Fibroblast of mammary gland (primary cell): ENCODE measurements at regions not wholly inside any gene's neighbourhood (a gene's known extent, or its start where the extent isn't known, plus 50 kb on each side); places are given as distances from the start of the nearest gene placed in this dataset.

Experiments
- DNase-seq: peaks from one replicate; pipeline ENCODE4 v3.0.0-alpha.2; 2010; ENCODE audit warnings: low read depth
- H3K4me3 ChIP-seq: 2 replicates; pipeline ENCODE4 v1.5.1; 2011; ENCODE audit warnings: low read depth, mild to moderate bottlenecking, low read length, moderate library complexity; ENCODE audit not compliant: control insufficient read depth
- TF ChIP-seq, protein P1 (sequence below): conservative IDR thresholded peaks from 2 replicates; pipeline ENCODE4 v1.5.1; 2011; ENCODE audit warnings: low read depth, low read length, inconsistent platforms; ENCODE audit not compliant: control insufficient read depth, insufficient read depth

DNA sequence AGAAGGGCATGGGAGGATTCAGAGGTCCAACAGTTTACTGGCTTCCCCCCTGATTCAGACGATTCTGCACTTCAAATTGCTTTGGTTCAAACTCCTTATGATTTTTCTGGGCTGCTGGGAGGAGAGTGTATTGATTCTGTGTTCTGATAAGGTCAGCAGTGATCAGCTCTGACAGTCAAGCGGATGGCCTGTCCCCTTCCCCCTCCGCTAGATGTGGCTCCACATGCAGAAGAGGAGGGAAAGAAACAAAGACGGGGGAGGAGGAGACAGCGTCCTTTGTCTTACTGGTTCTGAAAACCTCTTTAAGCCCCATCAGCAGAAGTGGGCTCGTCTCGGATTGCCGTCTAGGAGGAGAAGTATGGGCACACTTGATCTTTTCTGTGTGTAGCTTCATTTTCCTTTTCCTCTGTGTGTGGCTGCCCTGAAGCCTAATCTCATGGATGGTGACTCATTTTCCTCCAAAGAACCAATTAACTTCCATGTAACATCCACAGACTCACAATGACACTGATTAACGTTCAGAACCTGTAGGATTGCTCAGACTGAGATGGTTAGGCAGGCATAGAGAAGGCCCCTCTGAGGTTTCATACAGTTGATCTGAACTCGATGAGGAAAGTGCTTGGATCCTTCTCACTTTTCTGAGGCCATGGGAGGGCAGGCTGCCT is 162.4 kb upstream of the PPP2R3A start:
- peak; percentile 4 for DNase-seq
- TF ChIP-seq, protein P1, sequence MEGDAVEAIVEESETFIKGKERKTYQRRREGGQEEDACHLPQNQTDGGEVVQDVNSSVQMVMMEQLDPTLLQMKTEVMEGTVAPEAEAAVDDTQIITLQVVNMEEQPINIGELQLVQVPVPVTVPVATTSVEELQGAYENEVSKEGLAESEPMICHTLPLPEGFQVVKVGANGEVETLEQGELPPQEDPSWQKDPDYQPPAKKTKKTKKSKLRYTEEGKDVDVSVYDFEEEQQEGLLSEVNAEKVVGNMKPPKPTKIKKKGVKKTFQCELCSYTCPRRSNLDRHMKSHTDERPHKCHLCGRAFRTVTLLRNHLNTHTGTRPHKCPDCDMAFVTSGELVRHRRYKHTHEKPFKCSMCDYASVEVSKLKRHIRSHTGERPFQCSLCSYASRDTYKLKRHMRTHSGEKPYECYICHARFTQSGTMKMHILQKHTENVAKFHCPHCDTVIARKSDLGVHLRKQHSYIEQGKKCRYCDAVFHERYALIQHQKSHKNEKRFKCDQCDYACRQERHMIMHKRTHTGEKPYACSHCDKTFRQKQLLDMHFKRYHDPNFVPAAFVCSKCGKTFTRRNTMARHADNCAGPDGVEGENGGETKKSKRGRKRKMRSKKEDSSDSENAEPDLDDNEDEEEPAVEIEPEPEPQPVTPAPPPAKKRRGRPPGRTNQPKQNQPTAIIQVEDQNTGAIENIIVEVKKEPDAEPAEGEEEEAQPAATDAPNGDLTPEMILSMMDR, result no peak
- H3K4me3 ChIP-seq, result no peak overlapping the region

DNA sequence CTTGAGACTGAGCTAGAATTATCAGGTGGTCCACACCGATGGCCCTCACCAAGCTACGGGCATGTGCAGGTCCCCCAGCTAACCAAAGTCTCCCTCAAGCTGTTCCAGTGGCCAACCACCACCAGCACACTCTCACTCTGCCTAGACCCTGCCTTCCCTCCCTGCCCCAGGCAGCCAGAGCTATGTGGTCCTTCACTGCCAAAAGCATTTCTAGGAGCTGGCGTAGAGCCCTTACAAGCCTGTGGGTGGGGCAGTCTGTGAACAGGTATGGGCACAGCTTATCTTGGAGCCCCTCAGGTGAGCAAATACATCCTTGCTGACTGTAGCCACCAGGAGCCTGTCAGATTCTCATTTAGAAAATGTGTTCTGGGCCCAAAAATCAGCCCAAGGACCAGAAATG is 159.8 kb upstream of the PPP2R3A start:
- DNase-seq, result no peak
- TF ChIP-seq, protein P1, result no peak
- H3K4me3 ChIP-seq, result no peak overlapping the region

- no peak overlapping the region for H3K4me3 ChIP-seq
- no peak for DNase-seq
- TF ChIP-seq, protein P1, result no peak
Observed at GRCh38 chr3:135806317-135806716, 159.2 kb upstream of the PPP2R3A start.

- no peak for DNase-seq
- no peak overlapping the region for H3K4me3 ChIP-seq
- TF ChIP-seq, protein P1, result no peak
Observed at GRCh38 chr3:135807879-135808278, 157.6 kb upstream of the PPP2R3A start.

DNA sequence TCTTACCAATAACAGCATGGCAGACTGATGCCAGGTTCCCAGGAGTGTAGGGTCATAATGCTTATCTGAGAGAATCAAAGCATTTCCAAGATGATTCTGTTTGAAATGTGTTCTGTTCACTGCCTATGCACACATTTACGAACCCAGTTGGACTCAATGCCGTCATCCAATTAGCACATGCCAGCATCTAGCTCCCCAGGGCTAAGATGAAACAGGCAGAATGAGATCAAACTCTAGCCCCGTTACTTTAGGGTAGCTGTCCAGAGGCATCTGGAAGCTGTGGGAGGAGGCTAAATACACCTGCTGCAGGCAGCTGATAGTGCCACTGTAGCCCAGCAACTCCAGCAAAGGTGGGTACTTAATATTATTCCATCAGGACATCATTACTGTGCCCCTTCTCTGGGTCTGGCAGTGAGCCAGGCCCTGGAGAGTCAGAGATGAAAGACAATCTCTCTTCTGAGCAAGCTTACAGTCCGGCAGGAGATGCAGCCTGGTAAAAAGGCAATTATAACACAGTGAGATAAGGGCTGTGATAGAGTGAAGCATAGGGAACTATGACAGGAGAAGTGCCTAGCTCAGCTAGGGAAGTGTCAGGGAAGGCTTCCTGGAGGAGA is 156.4 kb upstream of the PPP2R3A start:
- TF ChIP-seq, protein P1, result no peak
- no peak for DNase-seq
- no peak overlapping the region for H3K4me3 ChIP-seq

DNA sequence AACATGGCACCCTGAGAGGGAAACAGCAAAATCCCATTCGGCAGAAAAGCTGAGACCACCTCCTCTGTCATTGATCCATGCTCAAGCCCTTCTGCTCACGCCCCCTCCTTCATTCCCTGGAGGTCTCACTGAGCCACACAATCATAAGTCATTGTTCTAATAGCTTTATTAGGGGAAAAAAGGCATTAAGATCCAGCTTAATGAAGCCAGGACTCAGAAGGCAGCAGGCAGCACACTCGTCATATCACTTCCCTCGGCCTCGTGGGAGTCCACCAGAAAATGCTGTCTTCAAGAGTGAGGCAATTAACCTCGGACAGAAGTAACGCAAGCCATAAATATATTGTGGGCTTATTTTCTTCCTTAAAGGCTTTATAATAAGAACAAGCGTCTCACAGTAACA is 153.9 kb upstream of the PPP2R3A start:
- TF ChIP-seq, protein P1, result no peak
- no peak for DNase-seq
- no peak overlapping the region for H3K4me3 ChIP-seq

DNA sequence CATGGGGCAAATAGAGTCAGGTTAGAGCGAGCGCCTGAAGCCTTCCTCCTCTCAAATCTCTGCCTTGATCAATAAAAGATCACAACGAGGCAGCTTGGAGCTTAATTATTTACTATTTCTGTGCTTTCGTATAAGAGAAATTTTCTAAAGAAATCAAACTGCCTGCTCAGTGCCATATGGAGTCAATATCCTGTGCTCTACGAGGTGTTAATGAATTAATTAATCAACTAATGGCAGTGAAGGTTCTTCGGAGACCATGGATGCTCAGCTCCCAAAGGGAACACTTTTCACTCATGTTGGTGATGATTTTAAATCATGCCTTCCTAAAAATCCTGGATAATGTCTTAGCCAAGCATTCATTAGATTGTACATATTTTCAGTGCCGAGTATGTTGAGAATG is 153.5 kb upstream of the PPP2R3A start:
- no peak overlapping the region for H3K4me3 ChIP-seq
- DNase-seq, result no peak
- TF ChIP-seq, protein P1, result no peak
